ENCODE measurements at regions not wholly inside any gene's neighbourhood (a gene's known extent, or its start where the extent isn't known, plus 50 kb on each side); places are given as distances from the start of the nearest gene placed in this dataset.

- H3K36me3 Mint-ChIP-seq = no peaks in the 10 kb centered on the region
- no peak overlapping the region for H3K27ac Mint-ChIP-seq
- H3K4me3 Mint-ChIP-seq = no peak overlapping the region
- H3K9me3 Mint-ChIP-seq = peaks cover 0 to 8% (median 6%) of the 10 kb centered on the region in 6 donors
- no peak for DNase-seq
- H3K4me1 Mint-ChIP-seq = no peaks in the 10 kb centered on the region
- peaks cover 0 to 3% (median 2%) of the 10 kb centered on the region in 3 donors for H3K27me3 Mint-ChIP-seq (ENCODE audit: low read depth in 3 of 3)
Observed at GRCh38 chr9:31637265-31637664, 747.2 kb upstream of the ACO1 start.

GRCh38 chr9:31637861-31638260 lies 746.6 kb upstream of the ACO1 start:
- no peak overlapping the region for H3K4me3 Mint-ChIP-seq
- no peak overlapping the region for H3K27ac Mint-ChIP-seq
- H3K9me3 Mint-ChIP-seq = peaks cover 0 to 8% (median 6%) of the 10 kb centered on the region in 6 donors
- H3K27me3 Mint-ChIP-seq (ENCODE audit: low read depth in 3 of 3) = peaks cover 0 to 3% (median 2%) of the 10 kb centered on the region in 3 donors
- no peak for DNase-seq
- H3K36me3 Mint-ChIP-seq = no peaks in the 10 kb centered on the region
- no peaks in the 10 kb centered on the region for H3K4me1 Mint-ChIP-seq

DNA sequence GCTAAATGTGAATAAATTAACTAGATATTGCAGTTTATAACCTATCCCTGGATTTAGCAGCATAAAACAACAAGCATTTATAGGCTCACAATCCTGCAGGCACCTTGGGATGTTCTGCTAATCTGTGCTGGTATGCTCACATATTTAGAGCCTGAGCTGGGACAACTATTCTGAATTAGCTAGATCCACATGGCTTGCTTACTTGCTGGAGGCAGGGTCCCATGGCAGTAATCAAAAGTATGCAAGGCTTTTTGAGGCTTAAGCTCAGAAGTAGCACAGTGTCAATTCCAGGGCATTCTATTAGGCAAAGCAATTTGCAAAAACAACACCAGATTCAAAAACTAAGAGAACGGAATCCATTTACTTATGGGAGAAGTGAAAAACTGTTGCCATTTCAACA lies 745.0 kb upstream of the ACO1 start:
- no peaks in the 10 kb centered on the region for H3K4me1 Mint-ChIP-seq
- H3K27me3 Mint-ChIP-seq (ENCODE audit: low read depth in 3 of 3) = peaks cover 0 to 3% (median 2%) of the 10 kb centered on the region in 3 donors
- H3K4me3 Mint-ChIP-seq = no peak overlapping the region
- H3K27ac Mint-ChIP-seq = no peak overlapping the region
- H3K36me3 Mint-ChIP-seq = no peaks in the 10 kb centered on the region
- no peak for DNase-seq
- H3K9me3 Mint-ChIP-seq = peaks cover 2 to 13% (median 6%) of the 10 kb centered on the region in 6 donors

- no peak for DNase-seq
- Mint-ChIP-seq H3K27me3 (ENCODE audit: low read depth in 3 of 3) (no peaks in the 10 kb centered on the region), H3K27ac (no peak overlapping the region), H3K4me1 (no peaks in the 10 kb centered on the region), H3K36me3 (no peaks in the 10 kb centered on the region), H3K4me3 (no peak overlapping the region), H3K9me3 (peaks cover 2 to 16% (median 9%) of the 10 kb centered on the region in 6 donors)
Observed at GRCh38 chr9:31669311-31669710, 715.1 kb upstream of the ACO1 start.

GRCh38 chr9:31671011-31671410 lies 713.4 kb upstream of the ACO1 start:
- H3K27ac Mint-ChIP-seq = no peak overlapping the region
- no peaks in the 10 kb centered on the region for H3K36me3 Mint-ChIP-seq
- no peaks in the 10 kb centered on the region for H3K4me1 Mint-ChIP-seq
- peaks cover 2 to 20% (median 8%) of the 10 kb centered on the region in 6 donors for H3K9me3 Mint-ChIP-seq
- H3K27me3 Mint-ChIP-seq (ENCODE audit: low read depth in 3 of 3) = no peaks in the 10 kb centered on the region
- no peak overlapping the region for H3K4me3 Mint-ChIP-seq
- DNase-seq = no peak

DNA sequence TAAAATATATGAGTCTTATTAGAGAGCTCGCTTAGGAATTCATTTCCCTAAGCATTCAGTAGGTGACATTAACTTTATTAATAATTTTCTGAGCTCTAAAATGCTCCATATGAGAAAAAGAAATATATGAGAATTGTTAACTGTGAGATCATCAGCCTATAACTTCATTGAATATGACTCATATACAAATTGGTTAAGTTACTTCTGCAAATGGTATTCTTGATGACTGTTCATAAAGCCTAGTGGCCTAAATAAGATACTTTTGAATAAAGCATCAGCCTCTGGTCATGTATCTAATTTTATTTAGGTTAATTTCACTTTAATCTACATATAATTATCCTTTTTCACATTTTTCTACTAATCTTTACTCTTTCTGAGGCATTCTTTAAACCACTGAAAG lies 710.2 kb upstream of the ACO1 start:
- Mint-ChIP-seq H3K4me1 (no peaks in the 10 kb centered on the region), H3K27me3 (ENCODE audit: low read depth in 3 of 3) (peaks cover 0 to 2% (median 0%) of the 10 kb centered on the region in 3 donors), H3K36me3 (no peaks in the 10 kb centered on the region), H3K27ac (no peak overlapping the region), H3K4me3 (no peak overlapping the region), H3K9me3 (peaks cover 0 to 18% (median 9%) of the 10 kb centered on the region in 6 donors)
- DNase-seq = no peak

- Mint-ChIP-seq H3K9me3 (peaks cover 0 to 20% (median 9%) of the 10 kb centered on the region in 6 donors), H3K36me3 (no peaks in the 10 kb centered on the region), H3K27ac (no peak overlapping the region), H3K27me3 (ENCODE audit: low read depth in 3 of 3) (peaks cover 0 to 2% (median 0%) of the 10 kb centered on the region in 3 donors), H3K4me3 (no peak overlapping the region), H3K4me1 (no peaks in the 10 kb centered on the region)
- no peak for DNase-seq
Observed at GRCh38 chr9:31677415-31677814, 707.0 kb upstream of the ACO1 start.

- Mint-ChIP-seq H3K27ac (no peak overlapping the region), H3K36me3 (no peaks in the 10 kb centered on the region)
Observed at GRCh38 chr9:31677877-31678276, 706.6 kb upstream of the ACO1 start.

DNA sequence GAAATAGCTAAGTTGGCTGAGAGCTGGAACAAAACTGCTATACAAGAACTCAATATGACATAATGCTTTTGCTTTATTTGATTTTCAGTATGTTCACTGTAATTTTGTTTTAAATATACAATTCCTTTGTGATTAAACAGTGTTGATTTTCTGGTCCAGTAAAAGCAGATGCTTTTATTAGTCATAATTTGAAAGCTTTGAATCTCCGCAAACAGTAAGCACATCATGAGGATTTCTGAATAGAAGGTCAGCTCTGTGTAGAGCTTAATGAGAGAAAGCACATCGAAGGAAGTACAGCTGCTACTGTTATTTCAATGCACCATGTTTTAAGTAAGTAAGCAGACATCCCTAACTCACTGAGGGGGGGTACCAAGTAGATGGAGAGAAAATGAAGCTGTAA lies 701.3 kb upstream of the ACO1 start:
- Mint-ChIP-seq H3K9me3 (peaks cover 2 to 33% (median 5%) of the 10 kb centered on the region in 6 donors), H3K4me1 (no peaks in the 10 kb centered on the region), H3K4me3 (no peak overlapping the region), H3K27ac (no peak overlapping the region), H3K27me3 (ENCODE audit: low read depth in 3 of 3) (no peaks in the 10 kb centered on the region), H3K36me3 (no peaks in the 10 kb centered on the region)
- no peak for DNase-seq

More at GRCh38 chr9:31677877-31678276, 706.6 kb upstream of the ACO1 start:
- no peak for DNase-seq
- peaks cover 0 to 2% (median 0%) of the 10 kb centered on the region in 3 donors for H3K27me3 Mint-ChIP-seq (ENCODE audit: low read depth in 3 of 3)
- no peak overlapping the region for H3K4me3 Mint-ChIP-seq
- H3K4me1 Mint-ChIP-seq = no peaks in the 10 kb centered on the region
- H3K9me3 Mint-ChIP-seq = peaks cover 0 to 20% (median 9%) of the 10 kb centered on the region in 6 donors

DNA sequence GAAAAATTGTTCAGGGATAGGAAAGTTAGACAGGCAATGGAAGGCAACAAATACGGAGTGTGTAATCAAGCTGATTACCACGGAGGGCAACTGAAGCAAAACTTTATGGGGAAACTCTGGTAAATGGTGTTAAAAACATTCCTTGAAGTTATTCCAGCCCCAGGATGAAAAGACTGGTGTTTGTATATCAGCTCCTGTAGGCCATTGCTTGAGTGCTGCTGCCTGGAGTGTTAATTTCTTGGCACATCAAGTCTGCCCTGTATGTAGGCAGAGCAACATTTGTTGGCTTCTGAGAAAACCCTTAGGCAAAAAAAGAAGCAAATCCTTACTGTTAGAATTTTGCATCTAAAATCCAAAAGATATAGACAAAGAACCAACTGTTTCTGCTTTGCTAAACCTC lies 686.5 kb upstream of the ACO1 start:
- Mint-ChIP-seq H3K9me3 (peaks cover 1 to 19% (median 7%) of the 10 kb centered on the region in 6 donors), H3K27ac (no peak overlapping the region), H3K4me1 (no peaks in the 10 kb centered on the region), H3K36me3 (no peaks in the 10 kb centered on the region), H3K4me3 (no peak overlapping the region), H3K27me3 (ENCODE audit: low read depth in 3 of 3) (no peaks in the 10 kb centered on the region)
- no peak for DNase-seq

- Mint-ChIP-seq H3K36me3 (no peaks in the 10 kb centered on the region), H3K4me3 (no peak overlapping the region), H3K27me3 (ENCODE audit: low read depth in 3 of 3) (no peaks in the 10 kb centered on the region), H3K4me1 (no peaks in the 10 kb centered on the region), H3K9me3 (peaks cover 1 to 19% (median 6%) of the 10 kb centered on the region in 6 donors), H3K27ac (no peak overlapping the region)
- DNase-seq = no peak
Observed at GRCh38 chr9:31699836-31700235, 684.6 kb upstream of the ACO1 start.

DNA sequence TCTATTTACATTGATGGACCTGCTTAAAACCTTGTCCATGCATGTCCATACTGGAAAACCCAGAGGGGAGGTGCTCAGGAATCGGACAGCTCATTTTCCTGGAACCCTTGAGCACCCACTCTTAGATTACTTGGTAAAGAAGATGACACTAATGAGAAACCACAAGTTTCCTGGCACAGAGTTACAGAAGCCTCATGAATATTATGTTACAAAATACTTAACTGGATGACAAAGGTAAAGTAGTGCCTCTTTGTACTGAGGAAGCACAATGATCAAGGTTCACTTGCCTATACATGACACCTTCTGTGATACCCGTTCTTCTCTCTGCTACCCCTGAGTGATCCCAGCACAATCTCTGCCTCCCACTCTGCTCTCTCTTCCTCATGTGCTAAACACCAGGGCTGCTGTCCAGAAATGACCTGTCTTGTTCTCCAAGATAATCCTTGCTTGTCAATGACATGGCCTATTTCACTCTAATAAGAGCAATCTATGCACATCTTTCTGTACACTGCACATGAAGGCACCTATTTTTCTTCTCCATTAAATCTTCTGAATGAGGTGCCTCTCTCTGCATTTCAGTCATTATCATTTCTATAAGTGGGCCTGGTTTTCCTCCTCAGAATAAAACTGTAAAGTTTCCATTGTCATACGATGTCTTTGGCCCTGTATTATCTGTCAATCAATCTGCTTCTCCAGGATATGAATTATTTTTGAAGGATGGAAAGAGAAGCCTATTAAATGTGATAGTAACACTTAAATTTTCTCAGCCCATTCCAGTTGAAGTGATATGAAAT lies 684.0 kb upstream of the ACO1 start:
- no peak overlapping the region for H3K27ac Mint-ChIP-seq
- no peaks in the 10 kb centered on the region for H3K27me3 Mint-ChIP-seq (ENCODE audit: low read depth in 3 of 3)
- no peak overlapping the region for H3K4me3 Mint-ChIP-seq
- H3K36me3 Mint-ChIP-seq = no peaks in the 10 kb centered on the region
- no peaks in the 10 kb centered on the region for H3K4me1 Mint-ChIP-seq
- DNase-seq = no peak
- H3K9me3 Mint-ChIP-seq = peaks cover 1 to 19% (median 6%) of the 10 kb centered on the region in 6 donors

- no peaks in the 10 kb centered on the region for H3K27me3 Mint-ChIP-seq (ENCODE audit: low read depth in 3 of 3)
Observed at GRCh38 chr9:31702957-31703356, 681.5 kb upstream of the ACO1 start.

GRCh38 chr9:31715250-31715649 lies 669.2 kb upstream of the ACO1 start:
- peaks cover under 1 to 33% (median 5%) of the 10 kb centered on the region in 6 donors for H3K9me3 Mint-ChIP-seq
- no peak overlapping the region for H3K4me3 Mint-ChIP-seq
- no peak overlapping the region for H3K27ac Mint-ChIP-seq
- H3K4me1 Mint-ChIP-seq = no peaks in the 10 kb centered on the region
- H3K36me3 Mint-ChIP-seq = no peaks in the 10 kb centered on the region
- H3K27me3 Mint-ChIP-seq (ENCODE audit: low read depth in 3 of 3) = no peaks in the 10 kb centered on the region
- DNase-seq = no peak

More at GRCh38 chr9:31702957-31703356, 681.5 kb upstream of the ACO1 start:
- H3K9me3 Mint-ChIP-seq = peaks cover 0 to 21% (median 16%) of the 10 kb centered on the region in 6 donors
- H3K27ac Mint-ChIP-seq = no peak overlapping the region
- H3K36me3 Mint-ChIP-seq = no peaks in the 10 kb centered on the region
- DNase-seq = no peak
- H3K4me1 Mint-ChIP-seq = no peaks in the 10 kb centered on the region
- H3K4me3 Mint-ChIP-seq = no peak overlapping the region

- Mint-ChIP-seq H3K9me3 (peaks cover 0 to 32% (median 5%) of the 10 kb centered on the region in 6 donors), H3K36me3 (no peaks in the 10 kb centered on the region), H3K4me3 (no peak overlapping the region), H3K27ac (no peak overlapping the region), H3K27me3 (ENCODE audit: low read depth in 3 of 3) (no peaks in the 10 kb centered on the region), H3K4me1 (no peaks in the 10 kb centered on the region)
- no peak for DNase-seq
Observed at GRCh38 chr9:31719262-31719661, 665.2 kb upstream of the ACO1 start.
